SK-N-SH (cell line): ENCODE measurements at regions not wholly inside any gene's neighbourhood (a gene's known extent, or its start where the extent isn't known, plus 50 kb on each side); places are given as distances from the start of the nearest gene placed in this dataset.

Source experiments
- CTCF ChIA-PET: fragments of 300-600, 350-600 bp; formaldehyde crosslinking; extraction: SDS; loops from one replicate; lab custom pipeline; 2021; lab: Yijun Ruan, JAX
- POLR2A ChIA-PET: fragments of 350-600 bp; sonication (Branson Sonifier 250); formaldehyde crosslinking; extraction: SDS; loops from one replicate; lab custom pipeline; 2020; ENCODE audit warnings: antibody characterized with exemption, inconsistent platforms; lab: Yijun Ruan, JAX
- DNase-seq: peaks from one replicate; pipeline ENCODE4 v3.0.0; 2012
- H2AFZ ChIP-seq: fragments of 200-600 bp; sonication (generic); 2 replicates; pipeline ENCODE4 v1.8.1; 2016; ENCODE audit warnings: antibody characterized with exemption, mild to moderate bottlenecking, low read depth
- H3F3A ChIP-seq: fragments of 200-600 bp; sonication (generic); replicated peaks from 2 replicates; pipeline ENCODE3; 2016; ENCODE audit warnings: antibody characterized with exemption, mild to moderate bottlenecking; ENCODE audit not compliant: insufficient read depth
- H3K27ac ChIP-seq, 2 experiments: fragments of 200-500 bp in 1 of 2; fragments of 200-600 bp in 1 of 2; sonication (Bioruptor generic) in 1 of 2; sonication (generic), shearing (Covaris generic) in 1 of 2; 2 replicates each; pipeline versions ENCODE4 v1.5.1 to v1.6.1; 2014 to 2016; ENCODE audit warnings: low read depth in 2 of 2, inconsistent platforms in 1 of 2, low read length in 1 of 2, mild to moderate bottlenecking in 1 of 2, mixed read lengths in 1 of 2
- H3K27me3 ChIP-seq: fragments of 200-600 bp; sonication (generic), shearing (Covaris generic); 2 replicates; pipeline ENCODE4 v1.6.1; 2016; ENCODE audit warnings: mixed run types; ENCODE audit not compliant: insufficient read depth
- H3K36me3 ChIP-seq, 2 experiments: fragments of 200-500 bp in 1 of 2; fragments of 200-600 bp in 1 of 2; sonication (Bioruptor generic) in 1 of 2; sonication (generic) in 1 of 2; replicated peaks in 1 of 2; 2 replicates each; pipeline versions ENCODE3 to v1.5.1; 2014 to 2016; ENCODE audit warnings: low read length in 1 of 2, mild to moderate bottlenecking in 1 of 2; ENCODE audit not compliant: insufficient read depth in 2 of 2, control insufficient read depth in 1 of 2
- H3K4me1 ChIP-seq, 2 experiments: fragments of 200-500 bp in 1 of 2; fragments of 200-600 bp in 1 of 2; sonication (Bioruptor generic) in 1 of 2; sonication (generic), shearing (Covaris generic) in 1 of 2; 2 replicates each; pipeline versions ENCODE4 v1.5.1 to v1.6.1; 2014 to 2016; ENCODE audit warnings: low read depth in 1 of 2, low read length in 1 of 2, mixed run types in 1 of 2; ENCODE audit not compliant: insufficient read depth in 2 of 2, control insufficient read depth in 1 of 2
- H3K4me2 ChIP-seq: fragments of 200-600 bp; sonication (generic), shearing (Covaris generic); 2 replicates; pipeline ENCODE4 v1.6.1; 2017; ENCODE audit warnings: mixed run types
- H3K4me3 ChIP-seq, 2 experiments: fragments of 200-500 bp in 1 of 2; fragments of 200-600 bp in 1 of 2; sonication (Bioruptor generic) in 1 of 2; sonication (generic), shearing (Covaris generic) in 1 of 2; 2 replicates each; pipeline versions ENCODE4 v1.5.1 to v1.8.1; 2014 to 2016; ENCODE audit warnings: low read depth in 2 of 2, inconsistent platforms in 1 of 2, low read length in 1 of 2, mild to moderate bottlenecking in 1 of 2, mixed read lengths in 1 of 2, moderate library complexity in 1 of 2
- H3K79me2 ChIP-seq: fragments of 200-600 bp; sonication (generic); 2 replicates; pipeline ENCODE4 v1.8.1; 2017; ENCODE audit warnings: mild to moderate bottlenecking; ENCODE audit not compliant: insufficient read depth
- H3K9ac ChIP-seq: fragments of 200-600 bp; sonication (generic); 2 replicates; pipeline ENCODE4 v1.6.1; 2017; ENCODE audit warnings: mixed run types
- H3K9me2 ChIP-seq: fragments of 200-600 bp; sonication (generic); 2 replicates; pipeline ENCODE4 v1.6.1; 2017; ENCODE audit warnings: mixed run types
- H3K9me3 ChIP-seq: fragments of 200-600 bp; sonication (generic); 2 replicates; pipeline ENCODE4 v1.6.1; 2017; ENCODE audit warnings: mixed run types, mild to moderate bottlenecking, moderate library complexity
- H4K20me1 ChIP-seq: fragments of 200-600 bp; sonication (generic); 2 replicates; pipeline ENCODE4 v1.6.1; 2017; ENCODE audit warnings: mild to moderate bottlenecking, mixed run types; ENCODE audit not compliant: insufficient read depth
- CHD2 ChIP-seq: fragments of 150-350 bp; IDR thresholded peaks from 2 replicates; pipeline ENCODE4 v1.6.1; 2018; ENCODE audit warnings: low read length; ENCODE audit not compliant: partially characterized antibody
- CTCF ChIP-seq: fragments of 200-600 bp; sonication (generic); IDR thresholded peaks from 2 replicates; pipeline ENCODE4 v1.6.1; 2017; ENCODE audit warnings: antibody characterized with exemption, mild to moderate bottlenecking, moderate library complexity
- FOSL2 ChIP-seq: IDR thresholded peaks from 2 replicates; pipeline ENCODE4 v1.4.0; 2012; ENCODE audit warnings: low read depth, mild to moderate bottlenecking, moderate library complexity, borderline replicate concordance
- FOXM1 ChIP-seq: IDR thresholded peaks from 2 replicates; pipeline ENCODE4 v1.4.0; 2012; ENCODE audit warnings: low read depth, mild to moderate bottlenecking
- GATA2 ChIP-seq: sonication (generic); formaldehyde crosslinking; IDR thresholded peaks from 2 replicates; pipeline ENCODE4 v1.5.0; 2020; ENCODE audit warnings: mild to moderate bottlenecking, missing genetic modification reagents
- IRF3 ChIP-seq: fragments of 150-350 bp; IDR thresholded peaks from 2 replicates; pipeline ENCODE4 v1.6.1; 2016; ENCODE audit warnings: mild to moderate bottlenecking, low read depth, low read length
- JUND ChIP-seq: IDR thresholded peaks from 2 replicates; pipeline ENCODE4 v1.4.0; 2012
- MEF2A ChIP-seq: IDR thresholded peaks from 2 replicates; pipeline ENCODE4 v1.4.0; 2012; ENCODE audit warnings: low read depth, borderline replicate concordance
- MXI1 ChIP-seq: IDR thresholded peaks from 2 replicates; pipeline ENCODE4 v1.6.1; 2012; ENCODE audit warnings: mild to moderate bottlenecking, low read depth, low read length, improper control_type of control experiment
- NRF1 ChIP-seq: IDR thresholded peaks from 2 replicates; pipeline ENCODE4 v1.6.1; 2012; ENCODE audit warnings: low read depth, mild to moderate bottlenecking, low read length
- RCOR1 ChIP-seq: fragments of 150-350 bp; IDR thresholded peaks from 2 replicates; pipeline ENCODE4 v1.6.1; 2017; ENCODE audit warnings: antibody characterized with exemption, low read length
- SIN3A ChIP-seq: IDR thresholded peaks from 2 replicates; pipeline ENCODE4 v1.6.1; 2012; ENCODE audit warnings: low read depth, mild to moderate bottlenecking, low read length, moderate library complexity, borderline replicate concordance
- TAF1 ChIP-seq: IDR thresholded peaks from 2 replicates; pipeline ENCODE4 v1.6.1; 2012; ENCODE audit warnings: low read depth, mild to moderate bottlenecking, low read length, moderate library complexity, borderline replicate concordance
- USF2 ChIP-seq: fragments of 150-350 bp; IDR thresholded peaks from 2 replicates; pipeline ENCODE4 v1.6.1; 2017; ENCODE audit warnings: antibody characterized with exemption, low read length, low read depth, borderline replicate concordance
- YY1 ChIP-seq: IDR thresholded peaks from 2 replicates; pipeline ENCODE4 v1.4.0; 2012; ENCODE audit warnings: low read depth, mild to moderate bottlenecking
- ZBTB33 ChIP-seq: IDR thresholded peaks from 2 replicates; pipeline ENCODE4 v1.4.0; 2012; ENCODE audit warnings: low read depth, borderline replicate concordance
- WGBS: methylation state at CpG from one replicate; pipeline ENCODE4 v1.1.6; 2017; ENCODE audit warnings: low lambda C conversion rate; 5-methylcytosine and 5-hydroxymethylcytosine counted together

GRCh38 chr7:126079581-126079980, 1150.0 kb upstream of the POT1 start:
- Histone ChIP-seq H3K4me2 (no peak overlapping the region), H2AFZ (no peak overlapping the region), H3K36me3 (no peaks in the 10 kb centered on the region), H3K79me2 (no peaks in the 10 kb centered on the region), H3K4me3 (no peak overlapping the region), H3K4me1 (no peaks in the 10 kb centered on the region), H3K27me3 (no peaks in the 10 kb centered on the region), H3K9ac (no peak overlapping the region), H3K9me3 (no peaks in the 10 kb centered on the region), H3K27ac (no peak overlapping the region), H3K9me2 (no peaks in the 10 kb centered on the region), H4K20me1 (no peaks in the 10 kb centered on the region), H3F3A (no peaks in the 10 kb centered on the region)
- TF ChIP-seq ZBTB33 (no peak), NRF1 (no peak), MEF2A (no peak), TAF1 (no peak), FOSL2 (no peak), IRF3 (no peak)
- no peak for DNase-seq
- POLR2A ChIA-PET = no interaction called here
- CTCF ChIA-PET = no interaction called here

GRCh38 chr7:126079151-126079550, 1149.5 kb upstream of the POT1 start:
- no peaks in the 10 kb centered on the region for H3K79me2 ChIP-seq
- WGBS = 55% methylated on average over 3 of the region's 3 CpGs
- CTCF ChIA-PET = no interaction called here

GRCh38 chr7:126065766-126066165, 1136.1 kb upstream of the POT1 start:
- H2AFZ ChIP-seq = no peak overlapping the region
- H3K36me3 ChIP-seq = no peaks in the 10 kb centered on the region
- H3K9me2 ChIP-seq = no peaks in the 10 kb centered on the region
- ChIA-PET CTCF (no interaction called here), POLR2A (no interaction called here)
- H3K4me2 ChIP-seq = no peak overlapping the region
- no peaks in the 10 kb centered on the region for H3K4me1 ChIP-seq
- 19% methylated on average over 4 of the region's 4 CpGs for WGBS
- no peaks in the 10 kb centered on the region for H3F3A ChIP-seq
- no peak overlapping the region for H3K9ac ChIP-seq
- no peaks in the 10 kb centered on the region for H3K27me3 ChIP-seq
- no peak overlapping the region for H3K27ac ChIP-seq
- H4K20me1 ChIP-seq = no peaks in the 10 kb centered on the region
- no peaks in the 10 kb centered on the region for H3K79me2 ChIP-seq
- no peak for DNase-seq
- no peaks in the 10 kb centered on the region; the same call in 1 of the 2 replicates for H3K9me3 ChIP-seq
- H3K4me3 ChIP-seq = no peak overlapping the region
- TF ChIP-seq CHD2 = no peak
- no peak for TF ChIP-seq JUND
- TF ChIP-seq FOXM1 = no peak
- TF ChIP-seq GATA2 = no peak
- TF ChIP-seq FOSL2 = no peak
- no peak for TF ChIP-seq USF2
- no peak for TF ChIP-seq MEF2A
- TF ChIP-seq SIN3A = no peak
- TF ChIP-seq MXI1 = no peak
- TF ChIP-seq CTCF = no peak
- TF ChIP-seq YY1 = no peak
- TF ChIP-seq RCOR1 = no peak

More at GRCh38 chr7:126079151-126079550, 1149.5 kb upstream of the POT1 start:
- H3K27ac ChIP-seq = no peak overlapping the region
- no peak overlapping the region for H3K9ac ChIP-seq
- H3F3A ChIP-seq = no peaks in the 10 kb centered on the region
- DNase-seq = no peak
- H3K9me2 ChIP-seq = no peaks in the 10 kb centered on the region
- H3K36me3 ChIP-seq = no peaks in the 10 kb centered on the region
- no peak overlapping the region for H3K4me3 ChIP-seq
- H2AFZ ChIP-seq = no peak overlapping the region
- H4K20me1 ChIP-seq = no peaks in the 10 kb centered on the region
- POLR2A ChIA-PET = no interaction called here
- H3K27me3 ChIP-seq = no peaks in the 10 kb centered on the region
- no peak for TF ChIP-seq CHD2
- no peaks in the 10 kb centered on the region for H3K4me1 ChIP-seq
- H3K4me2 ChIP-seq = no peak overlapping the region
- no peaks in the 10 kb centered on the region for H3K9me3 ChIP-seq
